ENCODE measurements at regions not wholly inside any gene's neighbourhood (a gene's known extent, or its start where the extent isn't known, plus 50 kb on each side); places are given as distances from the start of the nearest gene placed in this dataset.
"Not testable (repeated sequence)": the region's sequence is repeated elsewhere in the genome, so short reads cannot be mapped to it uniquely, and the experiment has no call there.

DNA sequence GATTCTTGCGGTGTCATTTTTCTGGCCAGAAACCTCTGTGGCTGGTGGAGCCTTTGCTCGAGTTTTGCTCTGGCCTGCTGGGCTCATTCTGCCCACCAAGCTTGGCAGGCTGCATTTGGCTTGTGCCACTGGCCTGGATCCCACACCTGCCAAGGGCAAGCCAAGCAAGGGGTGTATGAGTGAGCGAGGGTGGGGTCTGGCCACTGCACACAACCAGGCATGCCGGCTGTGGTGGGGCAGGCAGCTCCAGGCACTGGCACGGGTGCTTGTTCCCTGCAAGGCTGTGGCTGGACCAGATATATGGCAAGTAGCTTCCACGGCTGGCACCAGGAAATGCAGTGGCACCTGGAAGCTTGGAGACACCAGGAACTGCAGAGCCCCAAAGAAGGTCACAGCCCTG is 68.6 kb upstream of the PPP3CA start:
- no peak for DNase-seq

DNA sequence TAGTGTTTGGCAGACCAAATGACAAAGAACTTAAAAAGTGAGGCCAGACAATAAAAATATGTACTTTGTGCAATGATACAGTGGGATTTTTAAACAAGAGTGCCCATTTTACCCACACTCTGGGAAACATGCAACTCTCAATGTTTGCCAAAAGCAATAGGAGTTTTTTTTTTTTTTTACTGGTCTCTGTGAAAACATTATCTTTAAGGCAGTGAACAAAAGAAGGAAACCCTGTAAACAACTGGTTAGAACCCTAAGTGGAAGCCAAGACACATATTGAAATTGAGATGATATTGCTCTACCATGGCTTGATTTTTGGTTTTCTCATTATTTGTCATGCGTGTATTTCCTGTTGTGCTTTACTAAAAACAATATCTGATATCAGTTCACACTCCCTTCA is 67.2 kb upstream of the PPP3CA start:
- no peak for DNase-seq

DNA sequence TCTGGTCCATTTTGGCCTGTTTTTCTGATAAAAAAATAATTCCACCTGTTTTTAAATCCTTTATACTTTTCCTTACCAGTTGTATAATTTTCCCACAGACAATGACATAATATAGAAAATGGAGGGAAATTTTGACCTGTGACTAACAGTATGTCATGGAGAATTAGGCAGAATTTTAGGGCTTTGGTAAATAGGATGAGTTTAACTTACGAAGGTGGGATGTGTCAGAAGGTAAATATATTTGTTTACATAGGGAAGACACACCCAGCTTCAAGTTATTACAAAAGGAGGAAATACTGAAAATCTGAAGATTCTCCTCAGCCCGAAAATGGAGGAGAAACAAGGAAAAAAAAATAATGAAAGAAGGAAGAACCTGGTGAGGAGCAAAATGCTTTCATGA is 64.6 kb upstream of the PPP3CA start:
- DNase-seq, result no peak

DNA sequence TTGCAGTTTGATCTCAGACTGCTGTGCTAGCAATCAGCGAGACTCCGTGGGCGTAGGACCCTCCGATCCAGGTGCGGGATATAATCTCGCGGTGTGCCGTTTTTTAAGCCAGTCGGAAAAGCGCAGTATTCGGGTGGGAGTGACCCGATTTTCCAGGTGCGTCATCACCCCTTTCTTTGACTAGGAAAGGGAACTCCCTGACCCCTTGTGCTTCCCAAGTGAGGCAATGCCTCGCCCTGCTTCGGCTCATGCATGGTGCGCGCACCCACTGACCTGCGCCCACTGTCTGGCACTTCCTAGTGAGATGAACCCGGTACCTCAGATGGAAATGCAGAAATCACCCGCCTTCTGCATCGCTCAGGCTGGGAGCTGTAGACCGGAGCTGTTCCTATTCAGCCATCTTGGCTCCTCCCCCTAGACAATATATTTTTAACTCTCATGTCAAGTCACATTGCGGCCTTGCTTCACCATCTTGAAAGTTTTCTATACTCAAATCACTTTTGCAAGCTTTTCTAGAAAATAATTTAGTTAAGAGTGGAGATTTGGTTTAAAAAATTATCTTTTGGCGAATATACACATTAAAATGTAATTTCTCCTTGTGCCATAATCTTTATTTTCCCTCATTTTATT is 64.1 kb upstream of the PPP3CA start:
- not testable (repeated sequence) for DNase-seq

DNA sequence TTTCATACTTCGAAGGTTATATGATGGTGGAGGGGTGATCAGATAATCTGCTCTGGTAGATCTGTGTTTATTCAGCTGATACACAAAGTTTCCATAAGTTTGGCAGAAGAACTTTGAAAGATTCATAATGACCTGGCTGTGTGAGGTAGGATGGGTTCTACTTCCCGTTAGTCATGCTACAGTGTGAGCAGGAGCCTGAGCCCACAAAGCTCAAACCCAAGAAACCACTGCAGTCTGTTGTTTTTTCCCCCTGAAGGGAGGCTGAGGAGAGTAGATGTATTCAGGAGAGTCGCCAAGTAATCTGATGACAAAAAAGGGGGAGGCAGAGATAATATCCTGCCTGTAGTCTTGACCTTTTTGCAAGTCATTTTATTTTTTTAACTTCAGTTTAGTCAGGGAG is 52.8 kb upstream of the PPP3CA start:
- DNase-seq, result no peak

DNA sequence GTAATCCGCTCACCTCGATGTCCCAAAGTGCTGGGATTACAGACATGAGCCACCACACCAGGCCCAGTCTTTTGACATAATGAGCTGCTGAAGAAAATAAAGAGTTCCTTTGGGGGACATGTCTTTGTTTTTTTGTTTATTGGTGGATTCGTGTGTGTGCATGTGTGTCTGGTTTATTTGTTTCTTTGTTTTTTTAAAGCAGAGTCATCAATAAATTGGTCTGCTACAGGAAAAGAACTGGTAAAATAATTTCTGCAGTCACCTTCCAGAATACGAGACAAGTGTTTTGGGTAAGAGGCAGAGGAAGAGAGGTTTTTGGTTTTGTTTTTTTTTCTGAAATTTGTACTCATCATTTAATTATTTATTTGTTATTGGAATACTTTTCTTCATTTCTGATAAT is 51.5 kb upstream of the PPP3CA start:
- DNase-seq, result no peak

Measured in hematopoietic multipotent progenitor cell treated with erythropoietin and hydrocortisone succinate and interleukin-3 and kit ligand, for 6 days (in vitro differentiated cells).